ENCODE measurements at regions not wholly inside any gene's neighbourhood (a gene's known extent, or its start where the extent isn't known, plus 50 kb on each side); places are given as distances from the start of the nearest gene placed in this dataset.
A peak's percentile ranks its signal among the peaks of the same experiment; 100 is the strongest.

DNA sequence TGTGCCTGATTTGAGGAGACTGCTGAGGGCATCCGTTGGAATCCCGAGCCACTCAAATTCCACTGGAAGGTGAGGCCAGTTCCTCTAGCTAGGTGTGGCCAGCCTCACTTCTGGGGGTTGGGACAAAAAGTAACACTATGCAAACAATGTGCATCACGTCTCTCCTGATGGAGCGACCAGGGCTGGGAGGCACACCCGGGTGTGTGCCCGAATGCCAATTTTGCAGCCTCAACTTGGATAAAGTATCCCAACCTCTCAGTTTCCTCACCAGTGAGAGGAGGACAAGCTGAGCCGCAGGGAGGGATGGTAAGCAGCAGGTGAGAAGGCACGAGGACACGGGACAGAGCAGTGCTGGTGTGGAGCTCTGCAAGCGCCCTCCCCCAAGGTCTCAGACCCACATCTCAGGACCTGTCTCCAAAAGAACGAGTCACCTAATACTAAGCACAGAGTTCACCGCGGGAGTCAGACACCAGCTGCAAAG is 218.3 kb downstream of the HAUS1 start:
- Histone ChIP-seq H4K91ac (replicated peaks; ENCODE audit: insufficient read length, low read length) (no peak overlapping the region), H2AFZ (ENCODE audit: low read length) (0 out of 2 replicates have a peak overlapping the region, but pooled peaks have one; percentile 41), H4K20me1 (replicated peaks in 1 of 2; ENCODE audit: control insufficient read depth in 1 of 2, insufficient read depth in 2 of 2, low read length in 2 of 2) (no peaks in the 10 kb centered on the region), H3K14ac (ENCODE audit: insufficient read length) (no peak overlapping the region), H3K27me3 (replicated peaks in 1 of 4; ENCODE audit: control insufficient read depth in 3 of 4, extremely low read depth in 1 of 4, insufficient read depth in 3 of 4, low read length in 3 of 4) (no peaks in the 10 kb centered on the region), H2BK5ac (ENCODE audit: low read depth, low read length) (no peak overlapping the region), H2BK15ac (ENCODE audit: low read length) (0 out of 2 replicates have a peak overlapping the region, but pooled peaks have one; percentile 5), H4K5ac (ENCODE audit: insufficient read length, low read depth, low read length) (no peak overlapping the region), H3K23ac (ENCODE audit: insufficient read length) (no peak overlapping the region), H2AK5ac (ENCODE audit: low read depth, low read length) (peak overlapping the region; percentile 49; the same call in 1 of the 2 replicates), H3K9ac (replicated peaks in 1 of 4; ENCODE audit: extremely low read depth in 1 of 4, low read depth in 3 of 4, low read length in 3 of 4) (no peak overlapping the region), H3K4ac (replicated peaks; ENCODE audit: insufficient read length, low read depth, low read length) (no peak overlapping the region), H3K4me2 (ENCODE audit: insufficient read depth in 1 of 2, low read depth in 2 of 2, low read length in 2 of 2) (peak overlapping the region; percentile 26 to 28; a peak in 3 of 4 replicates), H2BK120ac (replicated peaks; ENCODE audit: low read depth, low read length) (no peak overlapping the region), H3K79me2 (ENCODE audit: control insufficient read depth in 1 of 2, insufficient read depth in 2 of 2, low read length in 2 of 2) (no peaks in the 10 kb centered on the region), H3K18ac (ENCODE audit: extremely low read depth, low read length) (peak overlapping the region; percentile 48; the same call in 1 of the 2 replicates), H3K56ac (replicated peaks; ENCODE audit: insufficient read length, low read depth, low read length) (no peak overlapping the region), H3K9me3 (ENCODE audit: insufficient read depth in 2 of 2, low read depth in 1 of 2, low read length in 1 of 2) (no peaks in the 10 kb centered on the region), H2BK20ac (ENCODE audit: low read length) (peak overlapping the region; percentile 87; the same call in 1 of the 2 replicates), H3K23me2 (ENCODE audit: low read depth, low read length) (no peaks in the 10 kb centered on the region), H3K4me3 (ENCODE audit: extremely low read depth in 1 of 4, insufficient read depth in 2 of 4, low read depth in 3 of 4, low read length in 4 of 4) (no peak overlapping the region), H3K79me1 (ENCODE audit: low read depth, low read length) (no peaks in the 10 kb centered on the region), H2BK12ac (ENCODE audit: low read depth, low read length) (peak overlapping the region; percentile 4; the same call in 1 of the 2 replicates), H3K4me1 (replicated peaks in 1 of 4; ENCODE audit: control insufficient read depth in 3 of 4, insufficient read depth in 4 of 4, low read length in 3 of 4) (peaks cover 6 to 21% (median 18%) of the 10 kb centered on the region in 4 experiments), H3K27ac (ENCODE audit: low read depth, low read length) (no peak overlapping the region), H3K36me3 (ENCODE audit: control insufficient read depth in 2 of 4, insufficient read depth in 4 of 4, low read length in 3 of 4) (no peaks in the 10 kb centered on the region), H4K8ac (ENCODE audit: extremely low read depth, insufficient read depth, low read length) (no peak overlapping the region)
- CTCF ChIA-PET (ENCODE audit: partially characterized antibody): interaction anchor here (1.0 to 4.1 kb wide), 5 partner anchors 11 to 373 kb away, joined by 3 to 18 read pairs (median 5); no protein-coding TSS in a partner anchor
- POLR2A ChIA-PET (ENCODE audit: partially characterized antibody): interaction anchor here (0.7 to 2.5 kb wide), 6 partner anchors 11 to 47 kb away, joined by 3 to 24 read pairs (median 4); a partner anchor contains a TSS
- no peak for TF ChIP-seq SP4 (IDR thresholded peaks at IDR 0.05; ENCODE audit: low read length)
- TF ChIP-seq SIN3A (conservative IDR thresholded peaks at IDR 0.05 in 1 of 2, IDR thresholded peaks at IDR 0.05 in 1 of 2; ENCODE audit: low read depth in 1 of 2, low read length in 2 of 2): no peak
- no peak for TF ChIP-seq POLR2AphosphoS5 (IDR thresholded peaks at IDR 0.05; ENCODE audit: low read depth, low read length)
- TF ChIP-seq TCF12 (IDR thresholded peaks at IDR 0.05; ENCODE audit: low read depth, low read length): no peak
- TF ChIP-seq RBBP5 (IDR thresholded peaks at IDR 0.05; ENCODE audit: borderline replicate concordance, low read depth, low read length): no peak
- TF ChIP-seq TEAD4 (IDR thresholded peaks at IDR 0.05; ENCODE audit: low read depth, low read length): no peak
- TF ChIP-seq NRF1 (IDR thresholded peaks at IDR 0.05; ENCODE audit: low read depth, low read length): no peak
- TF ChIP-seq SRF (IDR thresholded peaks at IDR 0.05; ENCODE audit: low read depth, low read length): no peak
- TF ChIP-seq, protein P1, sequence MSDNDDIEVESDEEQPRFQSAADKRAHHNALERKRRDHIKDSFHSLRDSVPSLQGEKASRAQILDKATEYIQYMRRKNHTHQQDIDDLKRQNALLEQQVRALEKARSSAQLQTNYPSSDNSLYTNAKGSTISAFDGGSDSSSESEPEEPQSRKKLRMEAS (IDR thresholded peaks at IDR 0.05): no peak; the same call in 1 of the 2 replicates
- no peak for TF ChIP-seq SP1 (IDR thresholded peaks at IDR 0.05; ENCODE audit: low read depth, low read length)
- FAIRE-seq: no peak
- no peak for DNase-seq (ENCODE audit: low read depth in 1 of 2, low spot score in 2 of 2)
- 83% methylated on average over 13 of the region's 13 CpGs; no CpG with 5 or more reads in 1 of the 2 experiments for WGBS, 2 experiments (ENCODE audit: extremely low coverage in 1 of 2, insufficient coverage in 1 of 2, insufficient read length in 1 of 2, insufficient replicate concordance in 2 of 2, low coverage in 1 of 2, low lambda C conversion rate in 2 of 2, missing lambda C conversion rate in 1 of 2)

Measured in H1 (cell line).